ENCODE measurements at regions not wholly inside any gene's neighbourhood (a gene's known extent, or its start where the extent isn't known, plus 50 kb on each side); places are given as distances from the start of the nearest gene placed in this dataset.

DNA sequence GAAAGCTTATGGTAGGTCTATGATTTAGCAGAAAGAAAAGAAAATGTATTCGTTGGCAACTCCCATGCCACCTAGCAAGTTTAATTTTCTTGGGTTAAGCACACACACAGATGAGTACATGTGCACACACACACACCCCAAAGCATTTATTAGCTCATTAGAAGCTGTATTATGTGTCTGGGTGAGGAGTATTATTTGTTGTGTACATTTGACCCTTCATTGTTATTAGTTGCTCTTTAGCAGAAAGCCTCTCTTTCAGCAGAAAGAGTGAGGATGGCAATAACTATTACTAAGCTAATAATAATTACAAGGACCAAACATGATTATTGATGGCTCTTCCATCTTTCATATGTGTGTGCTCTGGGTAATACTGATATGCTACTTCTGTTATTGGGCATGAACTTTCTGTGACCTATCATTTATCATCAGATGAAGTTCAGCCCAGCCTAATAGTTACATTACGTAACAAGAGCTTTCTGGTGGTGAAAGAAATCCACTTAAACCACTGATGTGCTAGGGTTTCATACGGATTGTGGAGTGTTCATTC lies 177.4 kb upstream of the OBI1 start:
- TF ChIP-seq POLR2AphosphoS5 (IDR thresholded peaks at IDR 0.05; ENCODE audit: borderline replicate concordance, low read depth, low read length) (no peak), EZH2 (IDR thresholded peaks at IDR 0.05) (no peak)
